HG02885 (cell line): ENCODE measurements at regions not wholly inside any gene's neighbourhood (a gene's known extent, or its start where the extent isn't known, plus 50 kb on each side); places are given as distances from the start of the nearest gene placed in this dataset.
A peak's percentile ranks its signal among the peaks of the same experiment; 100 is the strongest.

Source experiments
- ATAC-seq: cut with Tn5 transposase; IDR thresholded peaks from one replicate; pipeline ENCODE4 v1.9.1; 2021; ENCODE audit warnings: mild to moderate bottlenecking; ENCODE audit not compliant: unreplicated experiment, poor library complexity

DNA sequence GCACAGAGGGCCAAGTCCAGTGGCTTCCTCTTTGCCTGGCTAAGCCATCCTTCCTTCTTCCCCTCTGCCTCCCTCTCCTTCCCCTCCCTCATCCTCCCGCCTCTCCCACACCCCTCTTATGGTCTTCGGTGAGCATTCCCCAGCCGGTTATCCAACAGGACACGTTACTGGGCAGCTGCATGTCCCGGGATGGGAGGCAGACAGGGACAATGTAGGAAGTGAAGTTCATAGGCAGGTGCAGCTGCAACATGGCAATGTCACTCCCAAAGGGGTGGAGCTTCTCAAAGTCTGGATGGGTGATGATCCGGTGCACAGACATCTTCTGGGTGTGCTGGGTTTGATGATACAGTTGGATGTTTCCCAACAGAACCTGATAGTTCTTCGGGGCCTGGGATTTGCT, 71.4 kb upstream of the SPTLC1 start:
- no peak for ATAC-seq

GRCh38 chr9:92185681-92186080, 70.5 kb upstream of the SPTLC1 start:
- ATAC-seq: no peak

DNA sequence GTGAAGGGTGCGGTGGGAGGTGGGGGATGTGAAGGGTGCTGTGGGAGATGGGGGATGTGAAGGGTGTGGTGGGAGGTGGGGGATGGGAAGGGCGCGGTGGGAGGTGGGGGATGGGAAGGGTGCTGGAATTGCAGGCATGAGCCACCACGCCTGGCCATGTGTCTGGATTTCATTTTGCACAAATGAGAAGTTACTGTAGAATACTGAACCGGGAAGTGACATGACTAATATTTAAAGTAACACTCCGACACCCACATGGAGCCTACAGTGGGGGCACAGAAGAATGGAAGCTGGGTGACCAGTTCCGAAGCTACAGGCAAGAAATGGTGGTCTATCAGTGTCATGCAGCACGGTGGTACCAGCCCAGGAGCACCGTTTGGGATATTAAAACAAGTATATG, 69.9 kb upstream of the SPTLC1 start:
- no peak for ATAC-seq

- no peak for ATAC-seq
Observed at GRCh38 chr9:92184041-92184564, 68.9 kb upstream of the SPTLC1 start.

DNA sequence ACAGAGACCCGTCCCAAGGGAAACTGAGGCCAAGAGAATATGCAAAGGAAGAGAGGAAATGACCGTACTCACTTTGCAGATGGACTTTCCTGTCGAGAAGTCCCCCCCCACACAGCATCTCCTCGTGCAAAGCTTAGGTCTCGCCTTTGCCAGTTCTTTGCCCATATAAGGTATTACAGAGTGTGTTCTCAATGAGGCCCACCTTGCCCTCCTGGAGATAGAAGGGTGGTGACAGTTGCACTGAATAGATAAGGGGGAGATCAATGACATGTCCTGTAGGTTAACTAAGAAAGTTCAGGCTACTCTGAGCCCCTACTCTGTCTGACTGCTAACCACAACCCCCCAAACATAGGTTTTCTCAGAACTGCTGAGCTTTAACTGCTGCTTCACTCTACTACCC, 68.2 kb upstream of the SPTLC1 start:
- ATAC-seq: no peak

- ATAC-seq: no peak
Observed at GRCh38 chr9:92181296-92181695, 66.1 kb upstream of the SPTLC1 start.

GRCh38 chr9:92180669-92181181, 65.5 kb upstream of the SPTLC1 start:
- ATAC-seq: no peak

DNA sequence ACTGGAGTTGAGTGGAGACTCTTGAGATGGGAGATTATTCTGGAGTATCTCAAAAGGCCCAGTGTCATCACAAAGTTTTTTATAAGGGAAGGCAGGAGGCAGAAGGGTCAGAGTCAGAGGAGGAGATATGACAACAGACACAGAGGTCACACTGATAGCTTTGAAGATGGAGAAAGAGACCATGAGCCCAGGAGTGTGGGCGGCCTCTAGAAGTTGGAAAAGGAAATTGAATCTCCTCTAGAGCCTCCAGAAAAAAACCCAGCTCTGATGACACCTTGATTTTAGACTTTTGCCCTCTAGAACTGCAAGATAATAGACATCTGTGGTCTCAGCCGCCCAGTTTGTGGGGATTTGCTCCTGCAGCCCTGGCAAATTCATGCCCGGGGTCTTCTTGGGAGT, 64.8 kb upstream of the SPTLC1 start:
- ATAC-seq: no peak

DNA sequence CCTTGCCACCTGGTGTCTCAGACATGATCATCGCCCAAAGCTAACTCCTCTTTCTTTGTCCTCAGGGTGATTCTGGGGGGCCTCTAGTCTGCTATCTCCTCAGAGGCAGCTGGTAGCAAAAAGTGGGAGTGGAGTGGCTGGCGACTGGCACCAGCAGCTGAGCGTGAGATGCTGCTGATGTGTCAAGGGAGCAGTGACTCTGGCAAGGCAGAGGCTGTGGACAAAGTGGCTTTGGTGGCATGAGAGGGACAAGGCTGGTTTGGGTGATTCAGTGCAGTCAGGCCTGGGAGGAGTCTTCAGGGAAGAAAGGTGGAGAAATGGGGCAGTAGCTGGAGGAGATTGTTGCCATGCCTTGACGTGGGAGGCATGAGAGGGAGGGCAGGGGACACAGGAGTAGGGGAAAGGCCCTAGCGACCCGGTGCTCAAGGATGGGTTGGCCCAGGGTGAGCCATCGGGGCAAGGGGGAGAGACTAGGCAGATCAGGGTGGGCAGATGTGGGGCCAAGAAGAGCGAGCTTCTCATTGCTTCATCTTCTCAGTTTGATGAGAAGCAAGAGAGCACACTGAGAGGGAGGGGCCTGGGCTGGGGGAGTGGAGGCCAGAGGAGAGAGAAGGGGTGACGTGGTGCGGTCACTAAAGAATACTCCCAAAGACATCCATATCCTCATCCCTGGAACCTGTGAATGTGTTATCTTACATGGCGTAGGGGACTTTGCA, 64.2 kb upstream of the SPTLC1 start:
- ATAC-seq: no peak

DNA sequence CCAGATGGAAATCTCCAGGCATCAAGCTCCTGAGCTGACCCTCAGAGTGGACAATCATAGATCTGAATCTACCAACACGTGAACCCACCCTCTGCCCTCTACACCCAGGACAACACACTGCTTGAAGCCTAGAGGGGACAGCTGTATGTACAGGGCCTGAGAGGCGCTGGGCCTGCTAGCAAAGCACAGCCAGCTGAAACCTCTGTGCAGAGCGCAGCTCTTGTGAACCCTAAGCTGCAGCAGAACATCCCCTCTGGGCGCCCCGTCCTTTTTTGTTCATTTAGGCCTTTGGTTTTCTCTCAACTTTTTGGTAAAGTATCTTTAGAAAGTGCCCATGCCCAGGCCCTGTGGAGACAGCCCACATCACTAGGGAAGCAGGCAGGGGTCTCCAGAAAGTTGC, 62.4 kb upstream of the SPTLC1 start:
- no peak for ATAC-seq

DNA sequence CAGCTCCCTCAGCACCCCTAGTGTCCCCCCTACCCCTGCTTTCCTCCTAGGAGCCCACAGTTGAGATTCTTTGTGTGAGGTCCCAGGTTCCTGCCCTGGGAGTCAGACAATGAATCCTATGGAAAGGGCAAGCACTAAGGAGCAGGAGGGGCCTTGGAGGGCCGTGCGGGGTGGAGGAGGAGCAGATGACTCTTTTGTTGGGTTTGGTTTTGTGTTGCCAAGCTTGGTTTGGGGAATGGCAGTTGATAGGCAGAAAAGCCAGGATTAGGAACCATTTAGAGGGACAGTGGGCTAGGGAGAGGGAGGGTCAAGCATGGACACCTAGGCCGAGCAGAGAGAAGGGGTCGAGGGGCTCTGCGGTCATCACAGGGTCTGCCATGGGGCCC, 61.6 kb upstream of the SPTLC1 start:
- ATAC-seq: no peak

DNA sequence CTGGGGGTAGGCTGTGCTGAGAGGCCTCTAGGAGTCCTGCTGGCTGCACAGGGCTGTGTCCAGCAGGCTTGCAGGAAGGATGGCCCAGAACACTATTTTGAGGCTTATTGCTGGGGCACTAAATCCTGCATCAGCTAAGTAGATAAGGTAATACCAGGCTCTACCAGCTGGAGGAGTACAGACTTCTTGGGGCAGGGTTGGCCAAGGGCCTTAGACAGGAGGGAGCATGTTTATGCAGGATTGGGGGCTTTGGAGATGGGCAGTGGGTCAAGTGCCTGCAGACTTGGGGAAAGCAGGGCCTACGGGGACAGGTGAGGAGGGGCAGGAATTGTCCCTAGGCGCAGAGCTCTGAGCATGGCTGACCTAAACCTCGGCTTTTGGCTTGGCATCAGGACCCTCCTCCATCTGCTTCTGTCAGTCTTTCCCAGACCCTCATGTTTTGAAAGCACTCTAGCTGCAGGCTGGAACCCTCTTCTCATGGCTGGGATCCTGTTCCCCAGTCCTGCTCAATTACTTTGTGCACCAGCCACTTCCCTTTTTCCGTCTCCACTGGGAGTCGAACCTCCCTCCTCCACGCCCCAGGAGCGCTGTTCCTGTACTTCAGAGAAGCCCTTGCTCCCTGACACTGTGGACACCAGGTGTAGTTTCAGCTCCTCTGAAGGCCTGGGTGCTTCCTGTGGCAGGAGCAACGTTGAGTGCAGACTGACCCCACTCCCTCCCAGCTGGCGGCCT, 61.0 kb upstream of the SPTLC1 start:
- ATAC-seq: no peak

- ATAC-seq: no peak
Observed at GRCh38 chr9:92175441-92175840, 60.2 kb upstream of the SPTLC1 start.

DNA sequence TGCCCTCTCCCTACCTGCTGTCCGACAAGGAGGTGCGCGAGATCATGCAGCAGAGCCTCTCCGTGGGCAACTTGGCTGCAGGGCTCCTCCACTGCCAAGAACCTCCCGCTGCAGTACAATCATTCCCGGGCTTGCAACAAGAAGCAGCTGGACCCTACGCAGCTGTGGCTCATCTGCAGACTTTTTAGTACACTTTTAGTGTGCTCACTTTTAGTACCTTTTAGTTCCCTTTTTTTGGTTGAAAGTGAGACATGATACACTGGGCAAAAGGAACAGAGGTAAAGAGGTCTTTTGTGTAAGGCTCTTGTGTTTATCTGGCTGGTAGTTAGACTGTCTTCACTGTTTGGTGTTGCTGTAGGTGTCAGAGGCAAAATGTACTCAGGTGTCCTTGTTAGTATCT, 58.1 kb upstream of the SPTLC1 start:
- no peak for ATAC-seq

DNA sequence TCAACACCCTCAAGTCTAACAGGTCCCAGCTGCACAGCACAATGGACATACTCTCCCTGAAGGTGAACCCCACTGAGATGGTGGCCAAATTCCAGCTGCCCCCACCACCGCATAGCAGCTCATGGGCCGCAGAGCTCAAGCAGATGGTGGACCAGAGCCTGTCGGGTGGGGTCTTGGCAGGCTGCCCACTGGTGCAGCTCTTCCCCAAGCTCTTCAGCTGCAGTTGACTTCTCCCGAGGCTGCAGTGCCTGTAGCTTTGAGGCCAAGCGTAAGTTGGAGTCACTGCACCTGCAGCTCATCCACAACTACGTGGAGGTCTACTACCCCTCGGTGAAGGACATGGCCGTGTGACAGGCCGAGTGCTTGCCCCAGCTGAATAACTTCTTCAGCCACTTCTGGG, 56.6 kb upstream of the SPTLC1 start:
- ATAC-seq: no peak

DNA sequence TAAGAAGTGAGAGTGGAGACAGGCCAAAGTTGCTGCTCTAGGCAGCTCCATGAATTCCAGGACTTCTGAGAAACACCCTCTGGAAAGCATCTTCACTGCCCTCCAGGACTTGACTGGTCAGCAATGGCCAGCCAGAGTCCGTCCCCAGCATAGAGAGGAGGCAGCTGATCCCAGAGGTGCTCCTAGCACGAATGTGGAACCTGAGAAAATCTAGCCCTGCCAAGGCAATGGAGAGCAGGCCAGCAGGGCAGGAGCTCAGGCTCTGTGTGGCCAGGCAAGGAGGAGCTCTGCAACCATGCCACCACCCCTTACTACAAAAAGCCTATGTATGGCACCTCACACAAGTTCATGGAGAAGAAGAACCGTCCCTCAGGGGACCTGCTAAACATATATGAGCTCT, 56.1 kb upstream of the SPTLC1 start:
- no peak for ATAC-seq

- ATAC-seq: no peak
Observed at GRCh38 chr9:92170848-92171247, 55.6 kb upstream of the SPTLC1 start.

DNA sequence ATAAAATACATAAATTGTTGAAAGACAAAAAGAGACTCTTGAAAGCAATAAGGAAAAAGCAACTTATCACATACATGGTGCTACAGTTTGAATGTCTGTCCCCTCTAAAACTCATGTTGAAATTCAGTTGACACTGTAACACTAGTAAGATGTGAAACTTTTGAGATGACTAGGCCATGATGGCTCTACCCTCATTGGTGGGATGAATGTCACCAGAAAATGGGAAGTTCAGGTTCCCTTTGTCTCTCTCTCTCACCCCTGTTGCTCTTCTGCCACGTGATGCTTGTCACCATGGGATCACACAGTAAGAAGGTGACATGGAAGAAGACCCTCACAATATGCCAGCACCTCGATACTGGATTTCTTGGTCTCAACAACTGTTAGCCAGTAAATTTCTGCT, 50.3 kb upstream of the SPTLC1 start:
- ATAC-seq: peak; percentile 53
